K562 (cell line): ENCODE measurements at regions not wholly inside any gene's neighbourhood (a gene's known extent, or its start where the extent isn't known, plus 50 kb on each side); places are given as distances from the start of the nearest gene placed in this dataset.

Experiments used
- ATAC-seq: fragments of 200-7000 bp; cut with Tn5 transposase; 3 replicates; pipeline ENCODE4 v1.9.1; 2020; ENCODE audit warnings: moderate library complexity
- BruUV-seq: library from RNA; stranded (reverse); fragments of 400-500 nt; replicated peaks from 2 replicates; lab custom pipeline; 2021; lab: Mats Ljungman, UMichigan
- CTCF ChIA-PET: fragments of 300-600 bp; formaldehyde crosslinking; extraction: SDS; loops from one replicate; lab custom pipeline; 2021; ENCODE audit warnings: low intra/inter-chr PET ratio; lab: Yijun Ruan, JAX
- POLR2A ChIA-PET: fragments of 300-600, 350-650 bp; sonication (Branson Sonifier 250); formaldehyde crosslinking; extraction: SDS; loops from one replicate; lab custom pipeline; 2021; ENCODE audit warnings: antibody characterized with exemption, inconsistent platforms; lab: Yijun Ruan, JAX
- DNase-seq, 4 experiments: peaks; one replicate each; pipeline versions ENCODE4 v3.0.0 to v3.0.0-alpha.2; 2011 to 2018; ENCODE audit warnings: low spot score in 3 of 4, mixed read lengths in 3 of 4; ENCODE audit errors: extremely low read depth in 1 of 4
- FAIRE-seq: peaks from 2 replicates; lab custom pipeline; 2011; peaks lifted over from hg19 to GRCh38; lab: Jason Lieb, UNC
- H2AFZ ChIP-seq: 2 replicates; pipeline ENCODE4 v1.6.0; 2011; ENCODE audit warnings: low read depth, low read length, control low read depth, inconsistent platforms
- H3K27ac ChIP-seq: fragments of 200-600 bp; 3 replicates; pipeline ENCODE4 v1.8.0; 2011; ENCODE audit warnings: low read depth, mild to moderate bottlenecking, control low read depth, inconsistent platforms, low read length, moderate library complexity, mixed read lengths; ENCODE audit errors: extremely low read depth
- H3K27me3 ChIP-seq, 2 experiments: fragments of 300-600 bp in 1 of 2; 2 replicates in 1 of 2; 3 replicates in 1 of 2; pipeline versions ENCODE4 v1.6.0 to v1.8.0; 2011; ENCODE audit warnings: inconsistent platforms in 2 of 2, low read length in 2 of 2, mild to moderate bottlenecking in 1 of 2, mixed read lengths in 1 of 2, moderate library complexity in 1 of 2; ENCODE audit not compliant: control insufficient read depth in 2 of 2, insufficient read depth in 2 of 2
- H3K36me3 ChIP-seq: fragments of 300-600 bp; 3 replicates; pipeline ENCODE4 v1.8.0; 2011; ENCODE audit warnings: mild to moderate bottlenecking, low read length, inconsistent platforms; ENCODE audit not compliant: control insufficient read depth, insufficient read depth
- H3K4me1 ChIP-seq, 2 experiments: fragments of 200-600 bp in 1 of 2; replicated peaks in 1 of 2; 2 replicates in 1 of 2; 3 replicates in 1 of 2; pipeline versions ENCODE4 v1.5.1 to v1.8.0; 2011; ENCODE audit warnings: inconsistent platforms in 2 of 2, low read length in 2 of 2, mild to moderate bottlenecking in 1 of 2, mixed read lengths in 1 of 2, moderate library complexity in 1 of 2; ENCODE audit not compliant: control insufficient read depth in 2 of 2, insufficient read depth in 2 of 2
- H3K4me2 ChIP-seq: 2 replicates; pipeline ENCODE4 v1.6.1; 2011; ENCODE audit warnings: low read length, control low read depth, inconsistent platforms, mixed read lengths; ENCODE audit not compliant: insufficient read depth
- H3K4me3 ChIP-seq: fragments of 200-600 bp; sonication (generic), shearing (Covaris generic); 2 replicates; pipeline ENCODE4 v1.5.1; 2016; ENCODE audit warnings: control low read depth, inconsistent platforms
- H3K79me2 ChIP-seq: fragments of 200-600 bp; 3 replicates; pipeline ENCODE4 v1.8.0; 2011; ENCODE audit warnings: low read length, inconsistent platforms; ENCODE audit not compliant: control insufficient read depth, insufficient read depth
- H3K9ac ChIP-seq, 2 experiments: 2 replicates each; pipeline versions ENCODE4 v1.6.0 to v1.6.1; 2011; ENCODE audit warnings: low read depth in 2 of 2, low read length in 2 of 2, control low read depth in 1 of 2, inconsistent platforms in 1 of 2, mild to moderate bottlenecking in 1 of 2, mixed read lengths in 1 of 2; ENCODE audit not compliant: insufficient read depth in 1 of 2
- H3K9me1 ChIP-seq: one replicate; pipeline ENCODE4 v1.6.0; 2011; ENCODE audit warnings: inconsistent platforms, mild to moderate bottlenecking, low read length, moderate library complexity; ENCODE audit not compliant: control insufficient read depth, insufficient read depth
- H3K9me3 ChIP-seq: replicated peaks from 2 replicates; pipeline ENCODE4 v1.5.1; 2011; ENCODE audit warnings: low read depth, low read length, inconsistent platforms; ENCODE audit not compliant: control insufficient read depth, insufficient read depth
- H4K20me1 ChIP-seq: replicated peaks from 2 replicates; pipeline ENCODE4 v1.6.1; 2011; ENCODE audit warnings: low read length, inconsistent platforms, mixed read lengths; ENCODE audit not compliant: control insufficient read depth, insufficient read depth
- BRF1 ChIP-seq: IDR thresholded peaks from 3 replicates; pipeline ENCODE4 v1.6.1; 2011; ENCODE audit warnings: borderline replicate concordance, mild to moderate bottlenecking; ENCODE audit not compliant: insufficient read length; ENCODE audit errors: extremely low read depth
- HEY1 ChIP-seq: fragments of 250-450 bp; sonication (Bioruptor Pico); IDR thresholded peaks from 2 replicates; pipeline ENCODE4 v1.5.0; 2020; ENCODE audit warnings: mild to moderate bottlenecking, moderate library complexity, borderline replicate concordance
- HNRNPH1 ChIP-seq: fragments of 200-400 bp; formaldehyde crosslinking; optimal IDR thresholded peaks from 2 replicates; pipeline ENCODE3; 2017; ENCODE audit warnings: low read depth, mild to moderate bottlenecking, low read length, moderate library complexity
- LEF1 ChIP-seq: fragments of 450-650 bp; IDR thresholded peaks from 2 replicates; pipeline ENCODE4 v1.6.1; 2016; ENCODE audit warnings: mild to moderate bottlenecking
- RBM15 ChIP-seq: fragments of 200-400 bp; formaldehyde crosslinking; IDR thresholded peaks from 2 replicates; pipeline ENCODE4 v1.6.1; 2018; ENCODE audit warnings: mild to moderate bottlenecking, low read length, moderate library complexity; ENCODE audit not compliant: insufficient read depth
- THAP12 ChIP-seq: fragments of 250-450 bp; sonication (Bioruptor Pico); IDR thresholded peaks from 2 replicates; pipeline ENCODE4 v1.9.0; 2021; ENCODE audit warnings: mild to moderate bottlenecking, inconsistent platforms
- ZNF175 ChIP-seq: fragments of 200-800 bp; sonication (Bioruptor generic); IDR thresholded peaks from 2 replicates; pipeline ENCODE4 v1.6.1; 2016; ENCODE audit warnings: low read depth, mild to moderate bottlenecking, missing genetic modification characterization, missing compliant biosample characterization
- WGBS: fragments of 100-300 bp; shearing (Covaris generic); methylation state at CpG from one replicate; pipeline ENCODE4 v1.1.6; 2016; ENCODE audit warnings: low coverage, mixed read lengths; ENCODE audit not compliant: insufficient coverage; ENCODE audit errors: missing lambda C conversion rate; 5-methylcytosine and 5-hydroxymethylcytosine counted together
- in situ Hi-C: fragments of 300-500 bp; cut with MboI; formaldehyde crosslinking; loops from 4 replicates; pipeline ENCODE4 v1.15.0; 2018; ENCODE audit warnings: inconsistent platforms, mixed read lengths
- intact Hi-C: fragments of 100-400 bp; cut with micrococcal nuclease; formaldehyde crosslinking; loops from 2 replicates; pipeline ENCODE4 v1.14.2; 2022
- TF ChIP-seq, protein P1 (sequence below): fragments of 450-650 bp; conservative IDR thresholded peaks from 2 replicates; pipeline ENCODE4 v1.6.1; 2016; ENCODE audit warnings: missing genetic modification characterization, low read depth, mild to moderate bottlenecking, control low read depth, missing compliant biosample characterization

- TF ChIP-seq THAP12 (CRISPR knock-in tag) (no peak), HNRNPH1 (no peak), RBM15 (no peak), HEY1 (CRISPR knock-in tag) (no peak), ZNF175 (no peak), BRF1 (no peak), LEF1 (no peak)
- TF ChIP-seq, protein P1, sequence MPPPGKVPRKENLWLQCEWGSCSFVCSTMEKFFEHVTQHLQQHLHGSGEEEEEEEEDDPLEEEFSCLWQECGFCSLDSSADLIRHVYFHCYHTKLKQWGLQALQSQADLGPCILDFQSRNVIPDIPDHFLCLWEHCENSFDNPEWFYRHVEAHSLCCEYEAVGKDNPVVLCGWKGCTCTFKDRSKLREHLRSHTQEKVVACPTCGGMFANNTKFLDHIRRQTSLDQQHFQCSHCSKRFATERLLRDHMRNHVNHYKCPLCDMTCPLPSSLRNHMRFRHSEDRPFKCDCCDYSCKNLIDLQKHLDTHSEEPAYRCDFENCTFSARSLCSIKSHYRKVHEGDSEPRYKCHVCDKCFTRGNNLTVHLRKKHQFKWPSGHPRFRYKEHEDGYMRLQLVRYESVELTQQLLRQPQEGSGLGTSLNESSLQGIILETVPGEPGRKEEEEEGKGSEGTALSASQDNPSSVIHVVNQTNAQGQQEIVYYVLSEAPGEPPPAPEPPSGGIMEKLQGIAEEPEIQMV (tag), result no peak
Observed at GRCh38 chr2:21519412-21519811, 395.6 kb downstream of the TDRD15 start (continued).

- Histone ChIP-seq H3K4me2 (no peak overlapping the region), H4K20me1 (no peaks in the 10 kb centered on the region), H3K9ac (no peak overlapping the region), H3K36me3 (no peaks in the 10 kb centered on the region), H3K27ac (no peak overlapping the region), H2AFZ (no peak overlapping the region), H3K9me3 (no peaks in the 10 kb centered on the region), H3K4me1 (no peaks in the 10 kb centered on the region), H3K27me3 (no peaks in the 10 kb centered on the region), H3K4me3 (no peak overlapping the region), H3K9me1 (no peaks in the 10 kb centered on the region), H3K79me2 (no peaks in the 10 kb centered on the region)
- FAIRE-seq (no peak), DNase-seq (no peak), ATAC-seq (no peak)
- 0% methylated on average over 4 of the region's 4 CpGs for WGBS
- CTCF ChIA-PET, result no interaction called here
- BruUV-seq, result no TSS peak
- POLR2A ChIA-PET, result no interaction called here
- in situ Hi-C loops, result no loop called here
- intact Hi-C loops, result no loop called here
Observed at GRCh38 chr2:21519821-21520220, 396.1 kb downstream of the TDRD15 start.
